ENCODE measurements at regions not wholly inside any gene's neighbourhood (a gene's known extent, or its start where the extent isn't known, plus 50 kb on each side); places are given as distances from the start of the nearest gene placed in this dataset.

DNA sequence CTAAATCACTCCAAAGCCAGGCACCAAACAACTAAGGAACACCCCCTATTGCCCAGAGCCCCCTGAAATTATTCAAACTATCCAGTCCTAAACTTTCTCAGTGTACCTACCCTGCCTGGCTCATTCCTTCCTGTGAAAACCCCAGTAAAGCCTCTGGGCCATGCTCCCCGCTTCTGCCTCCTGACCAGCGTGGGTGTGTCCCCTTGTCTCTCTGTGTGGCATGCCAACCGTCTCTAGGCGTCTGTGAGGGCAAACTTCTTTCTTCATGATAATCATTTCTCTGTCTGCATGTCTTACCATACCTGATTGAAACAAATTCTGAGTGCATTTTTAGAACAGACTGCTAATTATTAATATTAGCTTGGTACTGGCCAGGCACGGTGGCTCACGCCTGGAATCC is 75.1 kb upstream of the EPCAM start:
- TF ChIP-seq PATZ1 (CRISPR knock-in tag; IDR thresholded peaks at IDR 0.05; ENCODE audit: borderline replicate concordance) (no peak), ZNF70 (CRISPR knock-in tag; IDR thresholded peaks at IDR 0.05) (no peak), TSHZ2 (CRISPR knock-in tag; IDR thresholded peaks at IDR 0.05) (no peak)
